ENCODE measurements at regions not wholly inside any gene's neighbourhood (a gene's known extent, or its start where the extent isn't known, plus 50 kb on each side); places are given as distances from the start of the nearest gene placed in this dataset.

DNA sequence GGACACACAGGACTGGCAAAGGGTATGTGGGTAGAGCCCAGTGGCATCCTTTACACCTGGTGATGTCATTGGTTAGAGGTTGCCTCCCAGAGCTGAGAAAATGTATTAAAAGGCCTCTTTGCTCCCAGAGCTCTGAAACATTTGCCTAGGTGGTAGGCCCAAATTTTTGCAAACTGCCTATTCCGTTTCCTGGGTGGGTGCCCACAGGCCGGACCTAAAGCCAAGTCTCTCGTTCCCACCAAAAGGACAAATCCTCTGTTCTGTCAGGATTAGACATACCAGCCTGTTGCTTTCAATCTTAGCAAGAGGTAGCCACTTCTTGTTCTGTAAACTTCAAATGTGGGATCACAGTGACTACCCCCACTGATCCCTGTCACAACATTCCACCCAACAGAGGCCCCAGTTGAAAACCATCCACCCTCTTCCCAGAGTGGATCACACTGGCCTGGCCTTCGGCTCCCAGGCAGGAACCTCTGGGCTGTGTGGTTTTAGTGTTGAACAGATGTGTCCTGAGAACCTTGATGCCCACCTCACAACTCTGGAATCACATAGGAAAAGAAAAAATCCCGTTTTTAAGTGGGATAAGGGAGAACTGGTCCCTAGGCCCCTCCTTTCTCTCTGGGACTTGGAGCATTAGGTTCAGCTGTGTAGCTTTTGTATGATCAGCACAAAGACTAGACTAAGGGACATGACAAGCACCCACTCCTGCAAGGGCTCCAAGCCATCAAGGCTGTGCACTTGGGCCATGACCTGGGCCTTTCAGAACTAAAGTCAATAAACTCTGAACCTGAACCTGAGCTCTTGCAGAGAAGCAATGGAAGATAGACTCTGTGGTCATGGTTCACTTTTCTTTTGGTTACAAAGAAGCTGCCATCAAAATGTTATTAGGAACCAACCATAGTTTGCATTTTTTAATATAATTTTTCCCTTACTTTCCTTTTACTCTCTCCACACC, 211.3 kb downstream of the CYP26B1 start:
- DNase-seq (ENCODE audit: low spot score), result no peak

DNA sequence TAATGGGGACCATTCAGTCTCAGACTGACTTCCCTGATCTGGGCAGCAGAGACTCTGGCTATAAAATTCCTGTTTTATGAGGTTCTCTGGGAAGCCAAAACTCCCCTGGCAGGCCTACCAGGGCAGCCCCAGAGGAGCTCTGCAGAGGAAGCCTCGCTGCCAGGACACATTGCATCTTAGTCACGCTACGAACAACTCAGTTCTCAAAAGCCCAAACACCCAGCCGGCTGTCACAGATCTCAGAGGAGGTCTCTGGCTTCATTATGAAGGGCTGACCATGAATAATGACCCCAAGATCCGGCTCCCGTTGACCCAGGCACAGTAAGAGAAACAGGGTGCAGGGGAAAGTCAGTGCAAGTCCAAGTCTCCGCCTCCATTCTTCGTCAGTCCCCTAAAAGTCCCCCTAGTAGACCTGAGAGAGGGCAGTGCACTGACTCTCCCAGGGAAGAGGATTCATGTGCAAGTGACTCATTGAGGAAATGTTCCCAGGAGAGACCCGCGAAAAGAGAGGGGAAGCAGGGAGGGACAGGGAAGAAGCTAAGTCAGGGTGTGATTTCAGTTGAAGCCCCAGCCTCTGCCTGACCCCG, 212.3 kb downstream of the CYP26B1 start:
- DNase-seq (ENCODE audit: low spot score), result no peak

DNA sequence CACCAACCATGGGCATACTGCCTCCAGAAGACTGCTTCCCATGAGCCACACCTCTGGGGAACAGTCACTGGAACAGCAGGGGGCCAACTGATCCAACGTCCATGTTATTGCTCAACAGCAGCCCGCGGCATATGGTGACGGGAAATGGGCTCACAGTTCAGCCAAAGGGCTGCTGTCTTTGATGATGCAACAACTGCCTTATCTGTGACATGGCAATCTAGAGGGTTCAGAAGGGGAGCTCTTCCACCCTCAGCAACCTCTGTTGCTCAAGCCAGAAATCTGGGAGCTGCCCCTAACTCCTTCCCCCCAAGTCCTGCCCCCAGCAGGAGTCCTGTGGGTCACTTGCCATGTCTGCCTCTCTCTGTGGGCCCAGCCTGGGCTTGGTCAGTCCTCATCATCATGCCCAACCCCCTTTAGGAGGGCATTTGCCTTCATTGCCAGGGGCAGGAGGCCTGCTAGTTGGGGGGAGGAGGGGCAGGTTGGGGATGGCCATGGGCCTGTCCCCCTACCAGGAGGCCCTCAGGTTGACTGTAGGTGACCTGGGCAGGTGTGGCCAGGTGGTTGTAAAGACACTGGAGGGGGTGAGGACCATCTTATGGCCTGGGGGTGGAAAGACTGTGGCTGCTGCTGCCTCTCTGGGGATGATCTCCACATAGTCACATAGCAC, 212.9 kb downstream of the CYP26B1 start:
- DNase-seq (ENCODE audit: low spot score), result no peak

DNA sequence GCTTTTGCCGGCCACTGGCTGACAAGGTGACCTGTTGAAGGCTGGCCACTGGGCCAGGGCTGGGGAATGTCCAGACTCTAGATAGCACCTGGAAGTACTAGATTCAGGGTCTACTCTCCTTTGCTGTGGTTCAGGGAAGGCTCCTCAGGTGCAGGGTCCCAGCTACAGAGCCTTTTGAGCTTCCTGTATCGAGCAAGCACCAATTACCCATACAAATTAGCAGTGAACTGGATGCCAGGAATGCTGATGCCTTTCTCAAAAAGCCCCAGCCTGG, 213.4 kb downstream of the CYP26B1 start:
- DNase-seq (ENCODE audit: low spot score), result no peak

DNA sequence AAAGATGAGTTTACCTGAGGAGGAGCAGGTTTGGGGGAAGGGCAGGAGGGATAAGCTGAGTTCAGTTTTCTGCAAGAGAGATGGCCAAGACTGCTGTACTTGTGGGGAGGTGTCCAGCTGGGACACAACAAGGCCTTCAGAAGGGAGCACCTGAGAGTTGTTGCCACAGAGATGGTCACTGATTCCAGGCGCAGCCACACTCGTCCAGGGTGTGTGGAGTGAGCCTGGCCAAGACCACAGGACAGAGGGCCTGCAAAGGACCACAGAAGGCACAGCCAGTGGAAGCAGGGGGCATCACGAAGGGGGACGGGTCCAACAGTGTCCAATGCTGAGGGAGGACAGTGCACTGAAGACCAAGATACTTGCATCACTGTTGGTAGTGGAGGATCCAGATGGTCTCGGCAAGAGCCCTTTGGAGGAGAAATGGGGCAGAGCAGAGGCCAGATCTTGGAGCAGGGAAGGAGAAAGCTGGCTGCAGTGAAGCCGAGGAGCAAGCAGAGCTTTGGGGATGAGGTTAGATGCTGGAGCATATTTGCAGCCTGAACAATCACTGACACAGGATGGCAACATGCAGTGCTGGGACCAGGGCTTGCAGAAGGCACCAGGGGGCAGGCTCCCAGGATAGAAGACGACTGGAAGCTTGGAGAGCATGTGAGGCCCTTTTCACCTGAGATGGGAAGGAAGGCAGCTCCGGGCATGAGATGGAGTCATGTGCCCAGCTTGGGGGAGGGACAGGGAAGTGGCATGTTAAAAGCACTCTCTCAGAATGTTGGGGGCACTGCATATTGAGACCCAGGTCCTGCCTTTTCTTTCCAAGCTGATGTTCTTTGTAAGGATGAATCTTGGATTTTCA, 214.0 kb downstream of the CYP26B1 start:
- DNase-seq (ENCODE audit: low spot score), result no peak

DNA sequence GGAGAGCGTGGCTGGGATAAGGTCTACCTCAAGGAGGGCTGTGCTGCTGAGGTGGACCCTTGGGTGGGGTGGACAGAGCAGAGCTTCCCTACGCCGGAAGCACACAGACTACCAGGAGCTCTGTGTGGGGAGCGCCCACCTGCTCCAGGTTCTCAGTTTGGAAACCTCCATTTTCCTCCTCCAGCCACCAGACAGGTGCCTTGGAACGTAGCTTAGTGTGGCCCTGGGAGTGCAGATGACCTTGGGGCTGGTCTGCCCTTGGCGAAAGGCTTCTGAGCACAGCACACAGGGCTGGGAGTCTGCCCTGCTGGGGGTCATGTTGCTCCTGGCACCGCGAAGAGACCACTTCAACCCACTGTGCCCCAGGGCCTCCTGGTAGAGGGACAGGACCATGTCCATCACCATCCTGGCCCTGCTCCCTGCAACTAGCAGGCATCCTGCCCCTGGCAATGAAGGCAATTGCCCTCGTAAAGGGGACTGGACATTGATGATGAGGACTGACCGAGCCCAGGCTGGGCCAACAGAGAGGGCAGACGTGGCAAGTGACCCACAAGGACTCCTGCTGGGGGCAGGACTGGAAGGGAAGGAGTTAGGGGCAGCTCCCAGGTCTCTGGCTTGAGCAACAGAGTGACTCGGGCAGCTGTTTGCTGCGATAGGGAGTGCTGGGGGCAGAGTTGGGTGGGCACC, 214.7 kb downstream of the CYP26B1 start:
- no peak for DNase-seq (ENCODE audit: low spot score)

DNA sequence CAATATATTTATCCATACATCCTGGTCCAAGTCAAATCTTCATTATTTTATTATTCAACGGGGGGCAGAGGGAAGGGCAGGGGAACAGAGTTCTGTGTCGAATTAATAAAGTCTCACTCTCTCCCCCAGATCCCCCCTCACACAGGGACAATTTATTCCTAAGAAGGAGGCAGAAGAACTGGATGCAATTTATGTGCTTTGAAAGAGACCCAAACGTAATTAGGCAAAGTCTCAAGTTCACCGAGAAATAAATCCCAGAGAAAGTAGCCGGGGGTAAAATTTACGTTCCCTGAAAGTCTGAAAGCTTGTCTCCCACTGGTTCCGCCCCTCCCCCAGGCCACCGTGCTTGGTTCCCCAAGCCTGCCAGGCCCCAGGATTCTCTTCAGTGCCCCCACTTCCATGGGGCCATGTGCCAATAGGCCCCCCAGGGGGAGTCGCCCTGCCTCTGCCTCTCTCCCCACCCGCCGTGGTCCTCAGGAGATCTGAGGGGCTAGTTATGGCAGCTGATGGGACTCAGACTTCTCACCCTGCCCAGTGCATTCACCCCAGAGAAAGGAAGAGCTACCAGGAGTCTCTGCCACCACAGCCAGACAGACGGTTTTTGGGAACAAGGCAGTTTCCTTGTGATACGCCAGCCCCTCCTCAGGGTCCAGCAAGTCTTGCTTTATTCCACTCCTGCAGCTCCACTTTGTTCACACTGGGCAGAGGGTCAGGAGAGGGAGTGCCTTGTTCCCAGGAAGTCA, 215.5 kb downstream of the CYP26B1 start:
- DNase-seq (ENCODE audit: low spot score), result no peak

DNA sequence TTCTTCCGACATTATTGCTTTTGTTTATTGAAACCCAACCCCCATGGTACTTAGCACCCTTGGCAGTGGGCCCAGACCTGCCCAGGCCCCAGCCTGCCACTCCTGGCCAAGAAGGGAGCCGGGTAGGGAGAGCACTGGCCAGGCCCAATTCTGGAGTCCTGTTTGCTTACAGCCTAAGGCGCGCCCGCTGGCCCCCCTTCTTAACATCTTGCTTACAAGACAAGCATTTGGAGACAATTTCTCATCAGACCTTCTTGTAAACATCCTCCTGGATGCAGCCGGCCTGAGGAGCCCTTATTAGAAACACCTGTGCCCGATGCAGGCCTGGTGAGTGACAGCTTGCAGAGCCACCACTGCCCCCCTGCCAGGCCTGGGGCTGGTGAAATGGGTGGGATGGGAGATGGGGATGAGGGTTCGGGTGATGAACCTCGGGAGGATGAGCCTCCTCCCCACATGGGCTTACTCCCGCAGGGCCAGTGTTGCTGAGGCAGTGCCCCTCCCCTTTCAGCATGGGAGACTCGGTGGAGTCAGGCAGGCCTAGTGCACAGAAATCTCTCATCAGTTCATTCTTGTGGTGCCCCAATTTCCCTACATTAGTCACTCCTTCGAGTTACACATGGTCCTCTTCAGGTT, 217.5 kb downstream of the CYP26B1 start:
- DNase-seq (ENCODE audit: low spot score), result no peak

DNA sequence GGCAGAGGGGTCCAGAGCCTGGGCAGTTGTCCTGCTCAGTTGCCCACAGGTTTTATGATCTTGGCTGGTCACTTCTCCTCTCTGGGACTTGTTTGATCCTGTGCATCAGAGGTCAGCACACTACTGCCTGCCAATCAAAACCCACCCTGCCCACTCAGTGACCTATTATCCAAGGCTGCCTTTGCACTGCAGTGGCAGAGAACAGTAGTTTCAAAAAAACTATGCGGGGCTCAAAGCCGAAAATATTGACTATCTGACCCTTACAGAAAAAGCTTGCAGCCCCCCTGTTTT, 218.2 kb downstream of the CYP26B1 start:
- DNase-seq (ENCODE audit: low spot score), result no peak

DNA sequence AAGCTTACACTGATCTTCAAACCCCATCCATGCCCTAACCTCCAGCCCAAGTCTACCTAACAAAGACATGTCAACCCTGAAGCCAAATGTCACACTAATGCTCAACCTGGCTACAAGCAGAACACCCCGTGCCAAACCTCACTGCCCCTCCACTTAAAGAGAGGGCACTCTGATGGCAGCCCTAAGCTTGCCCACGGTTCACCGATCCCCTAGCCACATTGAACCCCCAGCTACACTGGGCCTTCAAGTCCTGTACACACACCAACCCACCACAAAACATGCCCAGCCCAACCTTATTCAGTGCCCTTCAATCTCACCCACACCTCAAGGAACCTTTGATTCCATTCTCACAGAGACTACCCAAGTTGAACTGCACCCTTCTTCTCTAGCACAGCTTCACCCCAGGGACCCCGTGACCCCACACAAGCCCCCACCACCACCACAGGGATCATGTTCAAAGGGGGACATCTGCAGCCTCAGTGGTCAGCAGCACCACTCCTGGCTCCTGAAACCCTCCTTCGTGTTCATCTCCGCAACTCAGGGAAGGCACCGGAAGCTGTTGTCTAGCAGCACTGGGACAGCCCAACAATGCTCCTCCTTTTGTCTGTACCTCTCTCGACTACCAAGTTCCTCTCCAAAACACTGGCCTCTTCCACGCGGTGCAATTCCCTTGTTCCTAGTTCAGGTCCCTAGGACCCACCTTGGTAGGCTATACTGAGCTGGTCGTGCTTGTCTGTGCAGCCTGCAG, 218.8 kb downstream of the CYP26B1 start:
- no peak for DNase-seq (ENCODE audit: low spot score)

DNA sequence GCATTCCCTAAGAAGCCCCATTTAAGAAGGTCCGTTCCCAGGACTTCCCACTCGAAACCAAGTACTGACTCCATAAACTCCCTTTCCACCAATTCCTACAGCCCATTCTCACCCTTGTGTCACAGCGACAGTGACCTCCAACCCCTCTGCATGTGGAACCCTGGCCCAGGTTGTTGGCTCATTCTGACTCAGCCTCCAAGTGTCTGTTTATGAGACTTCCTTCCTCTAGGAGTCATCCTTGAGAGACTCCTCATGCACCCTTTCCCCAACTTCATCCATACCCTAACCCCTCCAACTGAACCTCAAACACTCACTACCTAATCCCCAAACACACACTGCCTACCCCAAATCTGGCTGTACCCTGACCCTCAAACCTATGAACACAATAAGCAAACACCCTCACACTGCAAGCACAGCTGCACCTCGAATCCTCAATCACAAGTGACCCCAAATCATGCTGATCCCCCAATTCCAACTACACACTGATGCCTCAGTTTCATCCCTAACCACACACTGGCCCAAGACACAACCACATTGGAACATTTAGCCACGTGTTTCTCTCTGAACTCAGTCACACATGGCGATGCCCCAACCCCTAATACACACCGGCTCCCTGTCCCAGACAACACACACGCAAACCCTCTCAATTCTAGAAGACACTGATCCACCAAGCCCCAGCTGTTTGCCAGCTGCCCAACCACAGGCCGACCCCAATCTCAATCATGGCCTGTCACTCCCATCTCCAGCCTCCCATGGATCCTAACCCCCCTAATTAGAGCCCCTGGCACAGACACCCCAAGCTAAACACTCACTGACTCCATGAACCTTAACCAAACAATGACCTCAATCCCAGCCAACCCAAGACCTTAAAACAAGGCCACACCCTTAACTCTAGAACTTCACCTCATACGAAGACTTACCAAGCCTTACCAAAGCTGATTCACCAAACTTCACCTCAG, 219.6 kb downstream of the CYP26B1 start:
- no peak for DNase-seq (ENCODE audit: low spot score)

DNA sequence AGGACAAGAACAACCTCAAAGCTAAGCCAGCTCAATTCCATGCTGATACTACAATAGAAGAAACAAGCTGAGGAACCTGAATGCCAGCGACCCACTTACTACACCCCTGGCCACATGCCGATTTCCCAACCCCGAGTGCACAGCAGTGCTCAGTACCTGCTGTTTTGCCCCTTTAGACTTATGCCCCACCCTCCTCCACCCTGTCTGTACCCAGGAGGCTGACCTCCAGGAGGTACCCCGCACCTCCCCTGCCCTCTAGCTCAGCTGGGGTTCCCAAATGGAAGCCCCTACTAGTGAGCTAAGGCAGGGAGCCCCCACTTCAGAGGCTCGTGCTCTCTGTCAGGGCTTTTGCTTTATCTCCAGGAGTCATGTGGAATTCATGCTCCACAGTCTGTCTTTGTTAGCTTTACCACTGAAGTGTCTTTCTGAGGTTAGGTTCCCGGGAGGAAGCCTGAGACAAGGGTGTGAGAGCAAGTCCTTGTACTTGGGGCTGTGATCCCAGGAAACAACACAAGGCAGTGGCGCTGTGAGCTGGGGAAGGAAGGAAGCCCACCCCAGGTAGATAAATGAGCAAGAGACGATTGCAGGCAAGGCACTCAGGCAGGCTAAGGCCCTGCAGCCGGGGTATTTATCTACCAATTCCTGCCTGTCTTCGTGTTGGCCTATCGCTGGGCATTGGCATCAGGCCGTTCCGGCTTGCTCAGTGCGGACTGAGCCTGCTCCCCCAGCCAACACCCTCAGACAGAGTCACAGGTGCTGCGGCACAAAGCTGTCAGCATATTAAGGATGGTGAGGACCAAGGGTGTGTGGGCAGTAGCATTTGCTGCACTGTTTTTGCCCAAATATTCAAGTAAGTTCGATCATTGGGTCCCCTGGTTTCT, 220.5 kb downstream of the CYP26B1 start:
- DNase-seq (ENCODE audit: low spot score), result no peak

DNA sequence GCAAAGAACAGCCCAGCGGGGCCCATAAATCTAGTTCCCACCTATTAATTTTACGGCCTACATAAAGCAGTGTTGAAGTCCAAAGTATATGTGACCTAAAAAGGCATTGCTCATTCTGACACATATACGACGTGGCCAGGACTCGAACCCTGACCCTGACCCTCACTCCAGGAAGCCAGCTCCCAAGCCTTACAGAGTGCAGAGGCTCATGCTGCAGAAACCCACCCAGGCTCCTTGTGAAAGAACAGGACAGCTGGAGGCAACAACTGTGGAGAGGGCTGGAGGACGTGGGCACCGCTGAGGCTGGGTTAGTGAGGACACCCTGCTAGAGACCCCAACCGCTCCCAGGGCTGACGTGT, 221.6 kb downstream of the CYP26B1 start:
- no peak for DNase-seq (ENCODE audit: low spot score)

DNA sequence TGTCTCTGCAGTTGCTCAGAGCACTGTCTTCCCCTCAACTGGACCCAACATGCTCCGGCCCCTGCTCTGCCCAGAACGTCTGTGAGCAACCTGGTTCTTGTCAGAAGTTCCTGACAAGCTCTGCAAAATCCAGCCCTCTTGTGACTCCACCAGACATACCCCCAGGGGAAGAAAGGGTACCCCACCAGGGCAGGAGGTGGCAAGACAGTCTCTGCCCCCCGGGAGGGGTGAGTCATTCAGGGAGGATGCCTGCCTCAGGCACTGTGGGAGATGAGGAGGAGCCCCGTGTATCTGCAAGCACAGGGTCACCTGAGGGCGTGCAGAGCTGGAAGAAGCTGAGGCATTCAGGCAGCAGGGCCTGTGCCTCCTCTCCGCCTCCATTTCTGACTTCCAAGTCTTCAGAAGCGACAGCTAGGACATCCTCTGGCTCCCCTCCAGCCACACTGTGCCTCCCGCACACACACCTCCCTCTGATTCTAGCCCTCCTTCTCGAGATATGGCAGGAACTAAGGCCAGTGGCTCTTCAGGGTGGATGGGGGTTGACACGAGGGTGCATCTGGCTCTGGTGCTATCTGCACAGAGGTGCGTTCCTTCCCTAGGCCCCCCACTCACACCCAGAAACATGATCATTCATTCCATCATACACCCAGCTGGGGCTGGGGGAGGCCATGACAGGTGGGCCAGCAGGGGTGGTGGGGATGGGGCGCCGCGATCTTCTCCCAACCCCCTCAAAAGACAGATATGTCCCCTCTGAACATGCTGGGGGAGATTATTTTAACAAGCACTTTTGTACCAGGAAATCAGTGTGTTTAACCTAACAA, 222.2 kb downstream of the CYP26B1 start:
- no peak for DNase-seq (ENCODE audit: low spot score)

DNA sequence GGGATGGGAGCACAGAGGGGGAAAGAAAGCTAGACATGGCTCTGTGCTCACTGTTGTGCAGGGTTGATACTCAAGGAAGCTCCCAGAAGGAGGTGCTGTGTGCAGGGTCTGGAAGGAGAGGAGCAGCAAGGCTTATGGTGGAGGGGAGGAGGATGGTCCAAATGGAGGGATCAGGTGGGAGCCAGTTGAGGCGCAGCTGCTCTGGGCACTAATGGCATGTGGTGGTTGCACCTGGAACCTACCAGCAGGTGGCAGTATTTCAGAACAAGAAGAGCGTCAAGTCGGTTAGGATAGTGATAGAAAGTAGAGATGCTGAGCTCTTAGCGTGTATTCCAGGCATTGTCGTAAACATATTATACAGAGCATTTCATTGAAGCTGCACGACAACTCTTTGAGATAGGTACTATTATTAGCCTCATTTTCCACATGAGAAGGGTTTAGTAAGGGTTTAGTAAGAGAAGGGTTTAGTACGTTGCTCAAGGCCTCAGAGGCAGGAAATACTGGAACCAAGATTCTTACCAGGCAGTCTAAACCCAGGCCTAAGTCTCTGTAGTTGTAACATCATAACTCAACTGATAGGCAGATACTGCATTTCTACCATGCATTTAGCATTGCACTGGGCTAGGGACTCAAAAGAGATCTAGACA, 223.7 kb downstream of the CYP26B1 start:
- peak; percentile 39 for DNase-seq (ENCODE audit: low spot score)

DNA sequence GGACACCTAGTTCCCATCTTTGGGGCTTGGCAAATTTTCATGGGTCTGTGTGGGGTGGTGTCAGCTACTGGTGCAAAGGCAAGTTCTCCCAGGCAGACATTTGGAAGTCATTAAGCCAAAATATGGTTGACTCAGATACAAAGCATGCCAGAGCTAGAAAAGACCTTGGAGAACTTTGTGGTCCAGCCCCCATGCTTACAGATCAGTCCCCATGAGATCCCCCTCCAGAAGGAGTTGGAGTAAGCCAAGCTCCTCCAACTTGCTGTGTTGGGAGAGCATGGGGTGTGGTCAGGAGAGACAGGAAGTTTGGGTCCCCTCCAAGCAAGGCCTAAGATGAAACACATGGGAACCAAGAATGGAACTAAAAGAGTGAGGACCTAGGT, 224.5 kb downstream of the CYP26B1 start:
- no peak for DNase-seq (ENCODE audit: low spot score)

All from CD4-positive, alpha-beta T cell treated with Interleukin-15 for 4 hours (primary cell).